HEK293 (cell line): ENCODE measurements at regions not wholly inside any gene's neighbourhood (a gene's known extent, or its start where the extent isn't known, plus 50 kb on each side); places are given as distances from the start of the nearest gene placed in this dataset.

Experiments
- HOXC10 ChIP-seq: sonication (generic); formaldehyde crosslinking; IDR thresholded peaks from 2 replicates; pipeline ENCODE4 v1.8.1; 2023; ENCODE audit warnings: mild to moderate bottlenecking, missing genetic modification reagents
- ZNF155 ChIP-seq: fragments of 450-650 bp; formaldehyde crosslinking; IDR thresholded peaks from 2 replicates; pipeline ENCODE4 v1.5.1; 2016; ENCODE audit warnings: missing biosample characterization, missing genetic modification characterization
- TF ChIP-seq, protein P1 (sequence below): fragments of 450-650 bp; formaldehyde crosslinking; IDR thresholded peaks from 2 replicates; pipeline ENCODE4 v1.5.1; 2016; ENCODE audit warnings: missing biosample characterization, missing genetic modification characterization, low read depth
- TF ChIP-seq, protein P2 (sequence below): fragments of 450-650 bp; formaldehyde crosslinking; IDR thresholded peaks from 2 replicates; pipeline ENCODE4 v1.5.1; 2016; ENCODE audit warnings: missing biosample characterization, missing genetic modification characterization
- TF ChIP-seq, protein P3 (sequence below): fragments of 450-650 bp; formaldehyde crosslinking; IDR thresholded peaks from 2 replicates; pipeline ENCODE4 v1.5.1; 2016; ENCODE audit warnings: missing biosample characterization, missing genetic modification characterization

DNA sequence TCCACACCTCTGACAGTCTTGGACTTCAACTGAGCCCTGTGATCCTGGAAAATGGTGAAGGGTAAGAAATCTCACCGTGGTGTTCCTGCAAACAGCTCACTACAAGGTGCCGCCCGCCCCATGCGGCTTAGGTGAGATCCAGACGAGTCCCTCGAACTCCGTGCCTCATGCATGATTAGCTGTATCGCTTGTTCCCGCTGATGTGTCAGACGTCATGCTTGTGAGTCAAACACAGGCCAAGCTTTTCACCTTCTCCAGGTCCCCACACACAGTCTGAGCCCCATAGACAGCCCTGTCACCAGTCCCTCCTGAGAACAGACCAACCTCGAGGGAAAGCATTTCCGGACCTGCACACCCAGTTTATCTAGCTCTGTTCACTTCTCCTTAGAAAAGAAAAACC, 740.5 kb downstream of the GALR1 start:
- TF ChIP-seq, protein P1, sequence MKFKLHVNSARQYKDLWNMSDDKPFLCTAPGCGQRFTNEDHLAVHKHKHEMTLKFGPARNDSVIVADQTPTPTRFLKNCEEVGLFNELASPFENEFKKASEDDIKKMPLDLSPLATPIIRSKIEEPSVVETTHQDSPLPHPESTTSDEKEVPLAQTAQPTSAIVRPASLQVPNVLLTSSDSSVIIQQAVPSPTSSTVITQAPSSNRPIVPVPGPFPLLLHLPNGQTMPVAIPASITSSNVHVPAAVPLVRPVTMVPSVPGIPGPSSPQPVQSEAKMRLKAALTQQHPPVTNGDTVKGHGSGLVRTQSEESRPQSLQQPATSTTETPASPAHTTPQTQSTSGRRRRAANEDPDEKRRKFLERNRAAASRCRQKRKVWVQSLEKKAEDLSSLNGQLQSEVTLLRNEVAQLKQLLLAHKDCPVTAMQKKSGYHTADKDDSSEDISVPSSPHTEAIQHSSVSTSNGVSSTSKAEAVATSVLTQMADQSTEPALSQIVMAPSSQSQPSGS (tag by site-specific recombination), result no peak
- TF ChIP-seq, protein P2, sequence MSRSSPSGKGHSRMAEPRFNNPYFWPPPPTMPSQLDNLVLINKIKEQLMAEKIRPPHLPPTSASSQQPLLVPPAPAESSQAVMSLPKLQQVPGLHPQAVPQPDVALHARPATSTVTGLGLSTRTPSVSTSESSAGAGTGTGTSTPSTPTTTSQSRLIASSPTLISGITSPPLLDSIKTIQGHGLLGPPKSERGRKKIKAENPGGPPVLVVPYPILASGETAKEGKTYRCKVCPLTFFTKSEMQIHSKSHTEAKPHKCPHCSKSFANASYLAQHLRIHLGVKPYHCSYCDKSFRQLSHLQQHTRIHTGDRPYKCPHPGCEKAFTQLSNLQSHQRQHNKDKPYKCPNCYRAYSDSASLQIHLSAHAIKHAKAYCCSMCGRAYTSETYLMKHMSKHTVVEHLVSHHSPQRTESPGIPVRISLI (tag by site-specific recombination), result no peak
- TF ChIP-seq HOXC10 (CRISPR knock-in tag) (no peak), ZNF155 (no peak)
- TF ChIP-seq, protein P3, sequence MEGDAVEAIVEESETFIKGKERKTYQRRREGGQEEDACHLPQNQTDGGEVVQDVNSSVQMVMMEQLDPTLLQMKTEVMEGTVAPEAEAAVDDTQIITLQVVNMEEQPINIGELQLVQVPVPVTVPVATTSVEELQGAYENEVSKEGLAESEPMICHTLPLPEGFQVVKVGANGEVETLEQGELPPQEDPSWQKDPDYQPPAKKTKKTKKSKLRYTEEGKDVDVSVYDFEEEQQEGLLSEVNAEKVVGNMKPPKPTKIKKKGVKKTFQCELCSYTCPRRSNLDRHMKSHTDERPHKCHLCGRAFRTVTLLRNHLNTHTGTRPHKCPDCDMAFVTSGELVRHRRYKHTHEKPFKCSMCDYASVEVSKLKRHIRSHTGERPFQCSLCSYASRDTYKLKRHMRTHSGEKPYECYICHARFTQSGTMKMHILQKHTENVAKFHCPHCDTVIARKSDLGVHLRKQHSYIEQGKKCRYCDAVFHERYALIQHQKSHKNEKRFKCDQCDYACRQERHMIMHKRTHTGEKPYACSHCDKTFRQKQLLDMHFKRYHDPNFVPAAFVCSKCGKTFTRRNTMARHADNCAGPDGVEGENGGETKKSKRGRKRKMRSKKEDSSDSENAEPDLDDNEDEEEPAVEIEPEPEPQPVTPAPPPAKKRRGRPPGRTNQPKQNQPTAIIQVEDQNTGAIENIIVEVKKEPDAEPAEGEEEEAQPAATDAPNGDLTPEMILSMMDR (tag by site-specific recombination), result no peak
